CD4-positive, alpha-beta T cell treated with Interleukin-1 beta for 1 hour (primary cell): ENCODE measurements at regions not wholly inside any gene's neighbourhood (a gene's known extent, or its start where the extent isn't known, plus 50 kb on each side); places are given as distances from the start of the nearest gene placed in this dataset.
"Not testable (repeated sequence)": the region's sequence is repeated elsewhere in the genome, so short reads cannot be mapped to it uniquely, and the experiment has no call there.

Experiments used
- DNase-seq, 2 donors: peaks; one replicate each; pipeline ENCODE4 v3.0.0-alpha.2; 2020 to 2022

DNA sequence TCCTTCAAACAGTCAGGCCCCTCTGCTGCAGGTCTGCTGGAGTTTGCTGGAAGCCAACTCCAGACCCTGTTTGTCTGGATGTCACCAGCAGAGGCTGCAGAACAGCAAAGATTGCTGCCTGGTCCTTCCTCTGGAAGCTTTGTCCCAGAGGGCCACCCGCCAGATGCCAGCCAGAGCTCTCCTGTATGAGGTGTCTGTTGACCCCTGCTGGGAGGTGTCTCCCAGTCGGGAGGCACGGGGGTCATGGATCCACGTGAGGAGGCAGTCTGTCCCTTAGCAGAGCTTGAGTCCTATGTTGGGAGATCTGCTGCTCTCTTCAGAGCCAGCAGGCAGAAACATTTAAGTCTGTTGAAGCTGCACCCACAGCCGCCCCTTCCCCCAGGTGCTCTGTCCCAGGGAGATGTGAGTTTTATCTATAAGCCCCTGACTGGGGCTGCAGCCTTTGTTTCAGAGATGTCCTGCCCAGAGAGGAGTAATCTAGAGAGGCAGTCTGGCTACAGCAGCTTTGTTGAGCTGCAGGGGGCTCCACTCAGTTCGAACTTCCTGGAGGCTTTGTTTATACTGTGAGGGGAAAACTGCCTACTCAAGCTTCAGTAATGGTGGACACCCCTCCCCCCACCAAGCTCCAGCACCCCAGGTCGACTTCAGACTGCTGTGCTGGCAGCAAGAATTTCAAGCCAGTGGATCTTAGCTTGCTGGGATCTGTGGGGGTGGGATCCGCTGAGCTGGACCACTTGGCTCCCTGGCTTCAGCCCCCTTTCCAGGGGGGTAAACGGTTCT is 72.1 kb downstream of the OGFRL1 start:
- DNase-seq = not testable (repeated sequence)

DNA sequence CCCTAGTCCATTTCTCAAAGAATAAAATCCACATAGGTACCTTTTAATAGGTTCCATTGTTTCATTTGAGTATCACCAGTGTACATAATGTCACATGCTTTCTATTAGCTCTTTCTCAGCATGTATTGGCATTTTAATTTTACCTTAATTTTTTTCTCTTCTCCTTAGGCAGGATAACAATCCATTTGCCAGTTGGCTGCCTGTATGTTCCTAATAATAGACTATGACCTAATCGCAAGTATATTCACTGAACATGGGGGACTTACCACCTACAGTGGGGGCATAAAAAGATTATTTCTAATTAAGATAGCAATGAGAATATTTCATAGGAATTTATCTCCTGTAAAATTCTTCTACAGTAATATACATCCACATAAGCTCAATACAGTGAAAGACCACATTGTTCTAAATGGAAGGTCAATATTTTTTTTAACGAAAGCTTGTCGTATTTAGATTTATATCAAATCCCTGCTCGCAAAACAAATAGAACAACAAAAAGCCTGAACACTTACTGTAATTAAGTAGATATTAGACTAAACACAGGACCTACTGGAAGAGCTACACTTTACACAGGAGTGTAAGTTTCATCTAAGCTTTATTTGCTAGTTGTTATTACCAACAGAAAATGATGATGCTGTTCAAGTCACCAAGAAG is 76.4 kb downstream of the OGFRL1 start:
- DNase-seq = no peak

DNA sequence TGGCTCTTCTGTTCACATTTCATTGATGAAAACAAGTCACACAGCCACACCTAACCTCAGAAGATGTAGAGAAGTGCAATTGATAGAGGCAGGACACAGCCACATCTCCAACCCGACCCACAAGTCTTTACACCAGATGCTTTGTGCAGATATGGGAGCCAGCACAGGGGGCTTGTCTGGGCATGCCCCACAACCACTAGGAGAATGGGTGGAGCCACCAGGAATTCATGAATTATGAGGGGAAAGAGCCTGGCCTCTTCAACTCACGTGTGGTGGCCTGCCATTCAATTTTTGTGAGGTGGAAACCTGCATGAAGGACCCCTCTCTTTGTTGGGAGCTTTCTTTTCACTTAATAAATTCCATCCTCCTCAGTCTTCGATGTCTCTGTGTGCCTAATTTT is 79.1 kb downstream of the OGFRL1 start:
- DNase-seq = no peak

DNA sequence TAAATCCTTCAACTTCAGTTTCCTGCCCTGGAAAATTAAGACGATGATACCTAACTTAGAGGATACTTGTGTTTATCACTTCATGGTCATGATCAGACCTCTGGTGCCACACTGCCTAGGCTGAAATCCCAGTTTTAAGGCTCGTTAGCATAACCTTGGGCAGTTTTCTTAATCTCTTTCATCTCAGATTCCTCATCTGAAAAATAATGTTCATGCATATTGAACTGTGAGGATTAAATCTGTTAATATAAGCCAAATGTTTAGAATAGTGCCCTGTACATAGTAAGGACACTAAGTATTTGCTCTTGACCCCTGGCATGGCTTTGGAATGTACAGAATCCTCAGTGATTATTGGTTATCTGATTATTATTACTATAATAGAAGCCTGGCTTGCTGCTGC is 79.7 kb downstream of the OGFRL1 start:
- DNase-seq = no peak

DNA sequence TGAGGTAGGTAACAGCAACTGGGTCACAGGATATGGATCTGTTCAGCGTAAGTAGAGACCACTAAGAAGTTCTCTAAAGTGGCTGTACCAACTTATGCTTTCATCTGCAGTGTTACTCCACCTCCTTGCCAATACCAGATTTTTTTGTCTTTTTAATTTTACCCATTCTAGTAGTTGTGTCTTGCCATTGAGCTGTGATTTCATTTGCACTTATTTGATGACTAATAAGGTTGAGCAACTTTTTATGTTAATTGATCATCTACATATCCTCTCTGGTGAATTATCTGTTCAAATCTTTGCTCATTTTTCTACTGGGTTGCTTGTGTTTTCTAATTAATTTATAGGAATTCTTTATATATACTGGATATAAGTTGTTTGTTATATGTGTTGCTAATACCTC is 82.9 kb downstream of the OGFRL1 start:
- DNase-seq = no peak

DNA sequence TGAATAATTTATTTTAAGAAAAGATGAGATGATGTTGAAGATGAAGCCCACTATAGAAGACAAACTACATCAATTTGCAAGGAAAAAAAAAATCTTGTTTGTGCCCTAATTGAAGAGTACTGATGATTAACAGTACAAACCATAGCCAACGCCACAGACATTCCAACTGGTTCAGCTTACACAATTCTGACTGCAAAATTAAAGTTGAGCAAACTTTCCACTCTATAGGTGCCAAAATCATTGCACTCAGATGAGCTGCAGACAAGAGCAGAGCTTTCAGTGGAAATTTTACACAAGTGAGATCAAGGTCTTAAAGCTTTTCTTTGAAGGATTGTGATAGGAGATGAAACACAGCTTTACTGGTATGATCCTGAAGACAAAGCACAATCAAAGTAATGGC is 85.3 kb downstream of the OGFRL1 start:
- no peak for DNase-seq

DNA sequence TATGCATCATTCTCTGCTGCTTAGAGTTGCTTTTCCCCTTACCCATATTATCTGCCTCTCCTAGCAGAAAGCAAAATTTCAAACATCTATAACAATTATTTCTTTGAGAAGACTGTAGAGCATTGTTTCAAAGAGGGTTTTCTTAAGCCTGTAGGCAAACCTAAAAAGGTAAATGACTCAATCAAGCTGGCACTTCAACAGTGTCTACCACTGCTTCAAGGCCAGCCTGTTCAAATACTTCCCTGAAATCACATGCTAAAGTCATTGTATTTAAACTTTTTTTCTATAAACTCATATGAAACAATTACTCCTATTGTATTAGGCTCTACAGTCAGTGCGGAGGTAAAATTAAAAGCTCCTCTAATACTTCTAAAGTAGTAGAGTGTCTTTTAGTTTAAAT is 87.1 kb downstream of the OGFRL1 start:
- no peak for DNase-seq

DNA sequence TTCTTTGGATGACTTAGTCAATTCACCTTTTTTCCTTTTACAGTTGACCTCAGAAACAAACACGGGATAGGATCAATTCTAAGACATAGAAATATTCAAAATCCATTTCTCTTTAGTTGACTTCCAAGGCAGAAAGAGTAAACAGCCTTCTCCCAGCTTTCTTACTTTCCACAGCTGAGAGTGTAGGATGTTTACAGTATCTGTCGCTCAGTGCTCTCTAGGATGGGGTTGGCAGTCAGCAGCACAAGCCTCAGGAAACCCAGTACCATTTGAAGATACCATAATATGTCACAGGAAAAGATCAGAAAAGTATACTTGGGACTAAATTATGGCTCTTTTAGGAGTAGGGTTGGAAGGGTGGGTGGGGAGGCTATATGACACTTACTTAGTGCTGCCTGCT is 88.2 kb downstream of the OGFRL1 start:
- no peak for DNase-seq

DNA sequence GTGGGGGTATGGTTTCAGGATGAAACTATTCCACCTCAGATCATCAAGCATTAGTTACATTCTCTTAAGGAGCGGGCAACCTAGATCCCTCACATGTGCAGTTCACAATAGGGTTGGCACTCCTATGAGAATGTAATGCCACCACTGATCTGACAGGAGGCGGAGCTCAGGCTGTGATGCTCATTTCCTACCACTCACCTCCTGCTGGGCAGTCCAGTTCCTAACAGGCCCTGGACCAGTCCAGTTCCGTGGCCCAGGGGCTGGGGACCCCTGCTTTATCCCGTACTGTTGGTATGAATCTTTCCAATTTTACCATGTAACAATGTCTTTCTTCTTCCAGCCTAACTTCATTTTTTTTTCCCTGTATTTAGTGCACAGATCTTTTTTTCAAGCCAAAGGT is 94.9 kb downstream of the OGFRL1 start:
- DNase-seq = no peak

DNA sequence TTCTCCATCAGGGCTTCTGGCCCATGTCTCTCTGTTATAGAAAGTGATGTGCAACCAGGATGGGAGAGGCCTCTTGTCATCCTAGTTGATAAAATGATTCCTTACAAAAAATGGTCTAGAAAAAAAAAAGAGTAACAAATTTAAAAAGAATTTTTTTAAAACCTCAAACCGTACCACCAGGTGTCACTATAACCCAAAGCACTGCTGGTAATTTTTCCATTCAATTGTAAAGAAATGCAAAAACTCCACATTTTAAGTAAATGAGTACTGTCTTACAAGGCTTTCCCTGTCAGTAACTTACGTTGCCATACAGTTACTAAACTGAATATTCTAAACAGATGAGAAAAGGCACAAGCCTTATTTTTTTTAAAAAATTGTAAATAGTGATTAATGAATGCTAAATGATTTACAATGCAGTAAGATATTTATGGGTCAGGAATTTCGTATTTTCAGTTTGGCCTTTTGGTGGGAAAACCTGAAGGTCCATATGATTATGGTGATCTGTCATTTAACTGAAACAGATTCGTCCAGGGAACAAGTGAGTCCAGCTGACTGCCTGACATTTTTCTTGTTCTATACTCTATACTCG is 95.4 kb downstream of the OGFRL1 start:
- no peak for DNase-seq

DNA sequence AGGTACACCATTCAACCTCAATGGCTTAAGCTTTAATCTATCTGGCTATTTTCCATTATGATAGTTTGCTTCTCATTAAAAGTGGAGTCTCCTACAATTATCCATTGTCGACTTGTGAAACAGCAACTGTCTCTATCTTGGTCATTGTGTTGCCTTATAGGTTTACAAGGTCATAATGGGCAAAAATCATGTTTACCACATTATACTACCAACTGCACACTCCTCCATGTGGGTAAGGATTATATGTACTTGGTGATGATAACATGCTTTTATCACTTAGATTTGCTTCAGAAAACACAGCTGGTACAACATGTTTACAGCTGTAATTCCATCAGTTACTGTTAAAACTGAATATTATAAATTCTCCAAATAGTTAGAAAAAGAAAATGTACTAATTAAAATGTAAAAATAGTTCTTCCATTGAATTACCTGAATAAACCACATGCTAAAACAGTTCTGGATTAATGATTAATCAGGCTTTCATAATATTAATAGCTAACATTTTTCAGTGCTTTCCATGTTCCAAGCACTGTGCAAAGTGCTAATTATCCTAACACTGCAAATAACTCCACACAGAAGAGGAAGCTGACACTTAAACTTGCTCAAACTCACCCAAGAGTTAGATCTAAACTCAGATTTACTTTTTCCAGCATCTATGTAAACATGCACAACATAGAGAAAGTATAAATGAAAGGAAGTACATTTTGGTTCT is 96.7 kb downstream of the OGFRL1 start:
- no peak for DNase-seq

DNA sequence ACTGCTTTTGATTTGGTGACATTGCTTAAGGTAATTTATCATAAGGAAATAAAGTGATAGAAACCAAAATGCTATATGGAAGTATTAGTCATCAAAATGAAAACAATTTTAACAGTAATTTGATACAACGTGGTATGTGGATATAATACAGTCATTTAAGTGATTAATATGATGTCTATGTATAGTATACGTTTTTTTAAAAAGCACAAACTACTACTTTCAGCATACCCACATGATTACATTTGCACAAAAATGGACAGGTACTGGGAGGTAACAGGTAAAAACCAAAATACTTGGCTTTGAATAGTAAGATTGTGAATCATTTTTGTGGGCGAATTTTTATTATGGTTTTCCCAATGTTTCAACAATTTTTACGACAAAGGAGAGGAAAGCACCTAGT is 97.6 kb downstream of the OGFRL1 start:
- no peak for DNase-seq

DNA sequence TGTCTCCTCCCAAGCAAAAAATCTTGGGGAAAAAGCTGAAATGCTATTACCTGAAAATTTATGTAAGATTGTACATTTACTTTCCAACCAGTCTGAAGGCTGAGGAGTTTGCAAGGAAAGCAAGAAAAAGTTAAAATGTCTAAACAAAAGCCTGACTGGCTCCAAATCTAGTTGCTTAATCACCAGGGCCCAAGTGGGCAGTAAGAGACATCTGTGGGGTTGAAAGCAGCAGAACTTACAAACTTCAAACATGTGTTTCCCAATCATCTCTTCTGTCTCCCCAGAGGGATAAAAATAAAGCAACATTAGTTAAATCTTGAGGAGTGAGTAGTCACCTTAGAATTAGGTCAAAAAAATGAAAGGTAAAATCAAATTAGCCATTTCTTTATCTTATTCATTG is 98.6 kb downstream of the OGFRL1 start:
- no peak for DNase-seq

DNA sequence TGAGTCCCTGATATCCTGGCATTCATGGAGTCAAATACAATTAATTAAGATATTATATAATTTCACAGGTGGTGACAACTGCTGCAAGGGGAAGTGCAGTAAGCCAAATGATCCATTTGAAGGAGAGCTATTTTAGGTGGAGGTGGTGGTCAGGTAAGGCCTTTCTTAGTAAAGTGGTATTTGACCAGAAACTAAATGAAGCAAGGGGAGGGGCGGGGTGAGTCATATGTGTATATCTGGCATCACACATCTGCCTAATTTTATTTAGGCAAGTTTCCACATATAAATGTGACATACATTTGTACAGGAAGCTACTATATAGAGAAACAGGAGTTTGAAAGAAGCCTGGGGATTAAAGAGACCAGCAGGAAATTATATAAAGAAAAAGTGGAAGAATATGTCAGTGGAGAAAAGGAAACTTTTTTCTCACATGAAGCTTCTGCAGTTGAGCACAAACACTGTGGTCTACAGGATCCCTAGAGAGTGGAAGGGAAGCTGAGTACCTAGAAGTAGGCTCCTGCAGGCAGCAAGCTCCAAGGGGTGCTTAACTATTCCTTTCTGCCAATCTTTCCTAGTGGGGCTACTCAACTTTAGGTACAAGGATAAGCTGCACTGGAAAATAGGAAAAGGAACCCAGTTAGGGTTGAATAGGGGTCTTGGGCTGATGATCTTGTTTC is 99.6 kb downstream of the OGFRL1 start:
- no peak for DNase-seq

DNA sequence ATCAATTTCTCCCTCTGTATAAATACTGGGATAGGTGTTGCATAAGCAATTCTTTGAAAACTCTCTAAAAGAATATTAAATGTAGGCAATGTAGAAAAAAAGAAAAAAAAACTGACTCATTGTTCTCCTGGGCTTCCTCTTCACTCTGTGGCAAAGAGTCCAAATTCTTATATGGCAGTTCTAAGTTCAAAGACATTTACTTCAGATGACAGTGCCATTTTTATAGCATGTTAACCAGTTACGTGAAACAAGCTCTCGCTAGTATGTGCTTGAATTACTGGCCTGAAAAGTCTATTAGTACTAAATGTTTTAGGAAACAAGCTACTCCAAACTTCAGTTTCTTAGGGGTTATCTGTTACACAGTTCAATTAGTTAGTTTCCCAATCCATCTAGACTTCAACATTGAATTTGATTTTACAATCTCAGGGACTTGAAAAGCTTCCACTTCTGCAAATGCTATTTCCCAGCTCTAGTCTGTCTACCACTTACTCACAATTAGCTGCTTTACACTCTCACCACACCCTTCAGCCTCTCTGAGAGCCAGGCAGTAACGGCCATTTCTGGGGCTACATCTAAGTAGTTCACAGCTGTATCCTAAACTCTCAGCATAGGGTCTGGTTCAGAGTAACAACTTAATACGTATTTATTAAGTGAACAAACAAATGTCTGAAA is 100.4 kb downstream of the OGFRL1 start:
- no peak for DNase-seq

DNA sequence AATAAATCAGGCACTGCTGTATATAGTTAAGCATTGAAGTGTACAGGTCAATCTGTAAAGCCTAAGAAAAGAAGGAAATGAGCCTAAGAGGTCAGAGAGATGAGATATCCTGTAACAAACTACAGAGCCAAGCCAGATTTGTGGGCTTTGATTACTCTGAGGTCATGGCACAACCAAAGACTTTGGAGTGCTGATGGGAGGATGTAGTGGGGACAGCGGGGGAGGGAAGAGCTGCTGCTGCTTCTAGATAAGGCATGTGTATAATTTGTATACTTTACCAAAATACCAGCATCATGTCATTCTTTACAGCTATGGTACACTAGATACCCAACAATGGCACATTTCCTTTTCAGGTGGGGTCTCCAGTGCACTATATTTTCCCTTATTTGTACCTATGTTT is 102.5 kb downstream of the OGFRL1 start:
- no peak for DNase-seq

DNA sequence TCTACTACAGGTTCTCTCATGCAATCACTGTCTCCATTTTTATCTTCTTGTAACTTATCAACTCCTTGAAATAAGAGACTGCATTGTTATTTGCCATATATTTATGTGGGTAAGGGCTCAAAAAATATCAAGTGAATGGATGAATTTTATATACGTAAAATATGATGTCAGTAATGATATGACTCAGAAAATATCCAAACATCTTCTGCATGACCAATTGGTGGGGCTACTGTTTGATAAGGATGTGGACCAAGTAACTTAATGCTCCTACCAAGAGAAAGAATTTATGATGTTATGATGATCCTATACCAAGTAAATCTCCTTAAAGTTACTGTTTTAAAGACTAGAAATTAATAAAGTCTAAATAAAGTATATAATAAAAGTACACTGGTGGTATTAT is 103.7 kb downstream of the OGFRL1 start:
- DNase-seq = no peak

DNA sequence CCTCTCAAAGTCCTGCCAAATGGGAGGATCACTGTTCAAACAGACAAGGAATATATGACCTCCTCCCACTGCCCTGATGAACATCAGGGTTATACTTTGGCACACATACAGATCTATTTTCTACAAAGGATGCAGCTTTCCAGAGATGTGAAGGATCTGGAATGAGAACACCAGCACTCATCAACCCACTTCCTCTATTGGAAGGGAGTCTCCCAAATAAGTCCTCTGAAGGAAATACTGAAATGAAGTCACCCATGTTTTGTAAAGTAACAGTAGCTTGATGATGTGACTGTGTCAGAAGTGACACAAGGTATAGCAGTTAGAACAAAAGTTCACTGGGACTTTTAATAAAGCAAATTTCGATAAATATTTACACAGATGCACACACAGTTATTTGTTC is 104.9 kb downstream of the OGFRL1 start:
- no peak for DNase-seq

DNA sequence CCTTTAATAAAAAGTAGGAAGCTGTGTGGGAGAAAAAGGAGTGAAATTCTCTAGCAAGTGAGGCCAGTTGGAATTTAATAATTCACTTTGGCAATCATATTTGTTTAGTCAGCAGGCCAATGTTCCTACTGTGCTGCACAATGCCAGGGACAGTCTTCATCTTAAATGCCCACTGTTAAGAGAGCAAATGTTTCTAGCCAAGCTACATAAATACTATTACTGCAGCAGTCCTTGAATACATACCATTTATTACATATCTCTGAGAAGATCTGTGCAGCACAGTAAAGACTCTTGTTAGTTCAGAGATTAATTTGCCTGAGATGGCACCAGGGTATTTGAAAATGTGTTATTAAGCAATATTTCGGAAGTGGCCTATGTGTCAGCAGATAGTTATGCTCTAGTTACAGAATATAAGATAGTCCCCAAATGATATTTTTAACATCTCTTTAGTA is 105.4 kb downstream of the OGFRL1 start:
- no peak for DNase-seq

DNA sequence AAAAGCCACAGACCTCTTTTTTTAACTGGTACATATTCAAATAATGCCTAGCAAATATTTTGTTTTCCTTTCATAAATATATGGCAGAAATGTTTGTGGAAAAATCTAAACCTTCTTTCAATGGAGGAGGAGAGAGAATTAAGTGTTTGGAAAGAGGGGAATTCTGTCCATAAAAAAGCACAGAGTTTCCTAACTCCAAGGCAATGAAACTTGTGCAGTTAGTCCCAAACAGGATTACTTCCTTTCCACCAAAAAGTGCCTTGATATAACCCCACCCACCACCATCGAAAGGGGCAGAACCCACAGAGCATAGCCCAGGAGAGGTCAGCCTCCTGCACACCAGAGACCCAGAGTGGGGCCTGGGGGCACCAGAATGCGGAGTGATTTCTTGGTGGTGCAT is 106.3 kb downstream of the OGFRL1 start:
- no peak for DNase-seq

DNA sequence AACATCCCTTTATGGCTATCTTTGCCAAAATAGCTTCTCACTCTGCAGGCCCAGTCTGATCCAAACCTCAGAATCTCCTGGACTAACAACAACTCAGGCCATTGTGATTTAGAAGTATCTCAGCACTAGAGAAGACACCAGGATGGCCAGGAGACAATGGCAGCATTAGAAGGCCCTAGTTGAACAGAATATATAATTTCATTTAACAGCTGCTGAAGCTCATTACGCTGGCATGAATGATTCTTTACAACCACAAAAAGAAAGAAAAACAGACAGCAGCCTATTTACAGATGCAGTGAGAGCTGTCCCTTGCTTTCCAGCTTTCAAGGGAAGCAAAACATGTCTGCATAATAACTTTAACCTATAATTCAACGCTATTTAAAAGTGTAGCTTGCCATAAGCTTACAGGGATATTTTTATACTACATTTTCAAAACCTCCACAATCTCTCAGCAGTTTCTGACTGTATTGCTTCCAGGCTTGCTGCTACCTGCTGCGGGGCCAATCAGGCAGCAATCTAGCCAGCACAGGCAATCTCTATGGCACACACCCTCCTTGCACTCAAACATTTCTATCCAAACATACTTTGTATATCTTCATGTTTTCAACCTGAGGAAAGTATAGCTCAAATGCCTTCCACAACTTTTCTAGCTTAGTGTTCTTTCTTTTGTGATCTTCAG is 107.3 kb downstream of the OGFRL1 start:
- DNase-seq = no peak

DNA sequence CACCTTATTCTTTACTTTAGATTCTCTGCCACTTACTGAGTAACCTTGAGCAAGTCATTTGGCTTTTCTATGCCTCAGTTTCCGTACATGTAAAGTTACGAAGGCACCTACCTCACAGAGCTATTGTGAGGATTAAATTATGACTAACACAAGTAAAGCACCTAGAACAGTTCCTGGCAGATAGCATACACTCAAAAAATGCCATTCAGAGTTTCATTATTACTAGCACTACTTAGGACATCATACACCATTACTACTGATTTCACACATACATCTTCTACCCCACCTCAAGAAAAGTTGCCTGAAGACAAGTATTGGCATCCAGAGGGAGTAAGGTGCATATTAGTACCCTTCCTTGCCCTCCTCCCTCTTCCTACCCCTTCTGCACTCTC is 107.8 kb downstream of the OGFRL1 start:
- DNase-seq = no peak
